CD4-positive, alpha-beta T cell (primary cell): ENCODE measurements at regions not wholly inside any gene's neighbourhood (a gene's known extent, or its start where the extent isn't known, plus 50 kb on each side); places are given as distances from the start of the nearest gene placed in this dataset.

Experiments used
- ATAC-seq: fragments of 200-7000 bp; cut with Tn5 transposase; one replicate; pipeline ENCODE4 v1.10.0; 2022; ENCODE audit warnings: mild to moderate bottlenecking; ENCODE audit not compliant: poor library complexity
- CTCF ChIA-PET: fragments of 350-600 bp; sonication (Branson Sonifier 250); formaldehyde crosslinking; loops from one replicate; lab custom pipeline; 2021; ENCODE audit warnings: antibody characterized with exemption, inconsistent platforms; lab: Charles Lee
- POLR2A ChIA-PET: fragments of 350-600 bp; sonication (Branson Sonifier 250); formaldehyde crosslinking; loops from one replicate; lab custom pipeline; 2021; ENCODE audit warnings: antibody characterized with exemption, inconsistent platforms; lab: Charles Lee
- DNase-seq, 14 experiments: peaks; one replicate each; pipeline ENCODE4 v3.0.0-alpha.2; 2013 to 2020; ENCODE audit warnings: mixed read lengths in 2 of 14
- H3K27ac ChIP-seq, 2 donors: one replicate each; pipeline versions ENCODE4 v1.5.1 to v1.7.0; 2013; ENCODE audit warnings: low read length in 2 of 2, low read depth in 1 of 2, mild to moderate bottlenecking in 1 of 2
- H3K27me3 ChIP-seq, 2 experiments: 1 replicate in 1 of 2; 2 replicates in 1 of 2; pipeline versions ENCODE4 v1.6.1 to v1.7.0; 2013; ENCODE audit warnings: low read length in 2 of 2, control low read depth in 1 of 2, mild to moderate bottlenecking in 1 of 2, moderate library complexity in 1 of 2; ENCODE audit not compliant: insufficient read depth in 2 of 2, control insufficient read depth in 1 of 2
- H3K36me3 ChIP-seq: one replicate; pipeline ENCODE4 v1.6.1; 2013; ENCODE audit warnings: low read length, control low read depth; ENCODE audit not compliant: insufficient read depth
- H3K4me1 ChIP-seq: one replicate; pipeline ENCODE4 v1.6.1; 2013; ENCODE audit warnings: low read length, control low read depth; ENCODE audit not compliant: insufficient read depth
- H3K4me3 ChIP-seq: one replicate; pipeline ENCODE4 v1.5.1; 2013; ENCODE audit warnings: mild to moderate bottlenecking, low read length, moderate library complexity
- H3K9me3 ChIP-seq, 2 experiments: 1 replicate in 1 of 2; 2 replicates in 1 of 2; pipeline versions ENCODE4 v1.6.1 to v1.7.0; 2013; ENCODE audit warnings: low read length in 2 of 2, mild to moderate bottlenecking in 2 of 2, control low read depth in 1 of 2, moderate library complexity in 1 of 2; ENCODE audit not compliant: control insufficient read depth in 1 of 2, insufficient read depth in 1 of 2
- H3K27ac Mint-ChIP-seq: one replicate; pipeline ENCODE4 v1.8.0; 2020; ENCODE audit warnings: mixed read lengths
- H3K27me3 Mint-ChIP-seq: one replicate; pipeline ENCODE4 v1.8.0; 2021; ENCODE audit warnings: mixed read lengths
- H3K36me3 Mint-ChIP-seq: one replicate; pipeline ENCODE4 v1.8.0; 2021; ENCODE audit warnings: low read depth, mixed read lengths
- H3K4me1 Mint-ChIP-seq: one replicate; pipeline ENCODE4 v1.8.0; 2021; ENCODE audit warnings: low read depth, mixed read lengths
- H3K4me3 Mint-ChIP-seq: one replicate; pipeline ENCODE4 v1.8.0; 2020; ENCODE audit warnings: mild to moderate bottlenecking, mixed read lengths
- H3K9me3 Mint-ChIP-seq: one replicate; pipeline ENCODE4 v1.8.0; 2020; ENCODE audit warnings: mixed read lengths
- CTCF ChIP-seq: fragments of 200-600 bp; IDR thresholded peaks from one replicate; pipeline ENCODE4 v1.8.0; 2022; ENCODE audit warnings: antibody characterized with exemption, mild to moderate bottlenecking
- intact Hi-C, 2 experiments: fragments of 100-400 bp; cut with DNase I in 1 of 2; cut with micrococcal nuclease in 1 of 2; formaldehyde crosslinking; loops; one replicate each; pipeline versions ENCODE4 v1.15.1 to v1.9.0; 2023 to 2025; cut with DNase I, micrococcal nuclease

- TF ChIP-seq CTCF: no peak
- ATAC-seq (no peak), DNase-seq (no peak)
- H3K27me3 Mint-ChIP-seq: no peaks in the 10 kb centered on the region
- POLR2A ChIA-PET: no interaction called here
- H3K4me3 ChIP-seq: no peak overlapping the region
- no peak overlapping the region for H3K27ac ChIP-seq
- intact Hi-C loops: no loop called here
- no peaks in the 10 kb centered on the region for H3K4me1 ChIP-seq
- no peaks in the 10 kb centered on the region for H3K36me3 Mint-ChIP-seq
- no peaks in the 10 kb centered on the region for H3K4me1 Mint-ChIP-seq
- peaks cover 16% of the 10 kb centered on the region for H3K9me3 Mint-ChIP-seq
- H3K27ac Mint-ChIP-seq: no peak overlapping the region
- CTCF ChIA-PET: no interaction called here
- H3K4me3 Mint-ChIP-seq: no peak overlapping the region
- H3K27me3 ChIP-seq: no peaks in the 10 kb centered on the region
- H3K36me3 ChIP-seq: no peaks in the 10 kb centered on the region
- H3K9me3 ChIP-seq: no peaks in the 10 kb centered on the region
These were observed 799.3 kb upstream of the NUDT12 start for GRCh38 chr5:104361932-104362331.

- H3K36me3 ChIP-seq: no peaks in the 10 kb centered on the region
- no peak overlapping the region for H3K4me3 Mint-ChIP-seq
- H3K27ac Mint-ChIP-seq: no peak overlapping the region
- H3K9me3 ChIP-seq: no peaks in the 10 kb centered on the region
- peaks cover 7% of the 10 kb centered on the region for H3K9me3 Mint-ChIP-seq
- H3K27ac ChIP-seq: no peak overlapping the region
- H3K4me3 ChIP-seq: no peak overlapping the region
- no peak for ATAC-seq
- H3K4me1 Mint-ChIP-seq: no peaks in the 10 kb centered on the region
- H3K36me3 Mint-ChIP-seq: no peaks in the 10 kb centered on the region
- no peaks in the 10 kb centered on the region for H3K4me1 ChIP-seq
- no peak for DNase-seq
- no peak for TF ChIP-seq CTCF
- CTCF ChIA-PET: no interaction called here
- POLR2A ChIA-PET: no interaction called here
- intact Hi-C loops: no loop called here
- no peaks in the 10 kb centered on the region for H3K27me3 ChIP-seq
- H3K27me3 Mint-ChIP-seq: no peaks in the 10 kb centered on the region
These were observed 792.8 kb upstream of the NUDT12 start for GRCh38 chr5:104355350-104355749.

GRCh38 chr5:104353371-104353770 is 790.8 kb upstream of the NUDT12 start:
- ATAC-seq (no peak), DNase-seq (no peak)
- Histone ChIP-seq H3K9me3 (no peaks in the 10 kb centered on the region), H3K27me3 (no peaks in the 10 kb centered on the region), H3K4me3 (no peak overlapping the region), H3K36me3 (no peaks in the 10 kb centered on the region), H3K27ac (no peak overlapping the region), H3K4me1 (no peaks in the 10 kb centered on the region)
- intact Hi-C loops: no loop called here
- Mint-ChIP-seq H3K9me3 (peaks cover 14% of the 10 kb centered on the region), H3K36me3 (no peaks in the 10 kb centered on the region), H3K4me3 (no peak overlapping the region), H3K27me3 (no peaks in the 10 kb centered on the region), H3K4me1 (no peaks in the 10 kb centered on the region), H3K27ac (no peak overlapping the region)
- ChIA-PET CTCF (no interaction called here), POLR2A (no interaction called here)
- no peak for TF ChIP-seq CTCF
